Dermis blood vessel endothelial cell (primary cell): ENCODE measurements at regions not wholly inside any gene's neighbourhood (a gene's known extent, or its start where the extent isn't known, plus 50 kb on each side); places are given as distances from the start of the nearest gene placed in this dataset.
A peak's percentile ranks its signal among the peaks of the same experiment; 100 is the strongest.

ENCODE experiments used
- DNase-seq: peaks from one replicate; pipeline ENCODE4 v3.0.0; 2010

DNA sequence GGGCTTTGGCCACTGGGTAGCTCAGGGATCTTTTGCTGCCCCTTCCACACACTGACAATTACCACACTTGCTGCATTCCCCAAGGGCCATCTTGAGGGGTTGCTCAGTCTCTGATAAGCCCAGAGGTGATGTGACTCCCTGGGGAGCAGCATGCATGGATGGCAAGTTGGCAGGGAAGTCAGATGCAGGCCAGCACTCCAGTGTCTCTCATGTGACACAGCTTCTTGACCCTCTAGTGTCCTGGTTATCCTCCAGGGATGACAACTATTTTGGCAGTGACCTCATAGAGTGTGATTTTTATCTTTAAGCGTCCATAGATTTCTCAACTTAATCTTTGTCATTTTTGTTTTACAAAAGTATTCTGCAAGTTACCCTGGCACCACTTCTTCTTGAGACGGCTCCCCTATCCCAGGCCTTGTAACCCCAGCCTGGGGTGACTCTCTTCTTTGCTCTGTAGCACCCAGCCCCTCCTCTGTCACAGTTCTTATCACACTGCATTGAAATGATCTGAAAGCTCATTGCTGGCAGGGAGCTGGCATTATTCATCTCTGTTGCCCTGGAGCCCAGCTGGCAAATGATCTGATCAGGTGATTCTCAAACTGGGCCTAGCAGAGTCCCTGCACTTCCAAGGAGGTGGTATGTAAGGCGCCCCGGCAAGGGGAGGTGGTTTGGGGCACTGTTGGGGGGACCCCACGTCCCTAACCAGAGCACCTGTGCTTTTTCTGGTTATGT, 72.6 kb downstream of the TENT5C start:
- DNase-seq: no peak

DNA sequence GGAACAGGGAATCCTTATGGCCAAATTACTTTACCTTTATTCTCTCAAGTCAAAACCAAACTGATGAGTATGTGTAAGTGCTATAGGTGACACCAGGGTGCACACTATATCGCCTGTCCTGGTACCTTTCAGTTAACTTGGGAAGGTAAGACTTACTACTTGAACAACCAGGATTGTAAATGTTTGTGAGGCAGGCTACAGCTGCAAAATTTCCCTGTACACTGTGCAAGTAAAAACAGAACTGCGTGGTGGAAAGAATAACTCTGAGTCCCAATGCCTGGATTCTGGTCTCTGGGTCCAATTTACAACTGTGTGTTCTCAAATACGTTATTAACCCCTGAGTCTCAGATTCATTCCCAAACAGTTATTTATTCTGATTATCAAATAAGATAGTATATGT, 73.5 kb downstream of the TENT5C start:
- no peak for DNase-seq

GRCh38 chr1:117679868-117680267, 74.0 kb downstream of the TENT5C start:
- DNase-seq: no peak

DNA sequence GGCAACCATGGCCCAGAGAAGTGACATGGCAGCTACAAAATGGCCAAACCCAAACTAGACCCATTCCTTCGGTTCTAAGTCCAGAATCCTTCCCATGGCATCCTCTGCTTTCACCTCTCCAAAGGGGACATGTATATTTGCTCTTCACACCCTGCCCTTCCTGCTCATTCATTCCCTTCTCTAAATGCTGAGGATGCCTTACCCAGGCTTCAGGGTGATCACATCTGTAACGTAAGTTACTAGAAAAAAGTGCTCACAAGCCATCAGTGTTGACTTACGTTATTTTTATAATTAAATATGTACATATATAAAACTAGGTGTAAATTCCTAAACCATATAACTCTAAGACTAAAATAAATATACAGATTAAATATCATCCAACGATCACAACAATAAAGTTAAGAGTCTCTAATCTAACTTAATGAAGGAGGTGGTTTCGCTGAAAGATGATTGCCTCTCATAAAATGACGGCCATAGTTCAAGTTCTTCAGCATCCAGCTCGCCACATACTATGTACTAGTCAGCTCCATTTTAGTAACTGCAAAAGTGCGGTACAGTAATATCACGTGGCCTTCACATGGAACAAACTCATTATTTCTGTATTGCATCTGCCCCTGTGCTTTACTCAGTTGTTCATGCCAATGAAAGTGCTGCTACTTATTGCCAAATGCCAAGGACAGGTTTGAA, 74.6 kb downstream of the TENT5C start:
- DNase-seq: no peak

DNA sequence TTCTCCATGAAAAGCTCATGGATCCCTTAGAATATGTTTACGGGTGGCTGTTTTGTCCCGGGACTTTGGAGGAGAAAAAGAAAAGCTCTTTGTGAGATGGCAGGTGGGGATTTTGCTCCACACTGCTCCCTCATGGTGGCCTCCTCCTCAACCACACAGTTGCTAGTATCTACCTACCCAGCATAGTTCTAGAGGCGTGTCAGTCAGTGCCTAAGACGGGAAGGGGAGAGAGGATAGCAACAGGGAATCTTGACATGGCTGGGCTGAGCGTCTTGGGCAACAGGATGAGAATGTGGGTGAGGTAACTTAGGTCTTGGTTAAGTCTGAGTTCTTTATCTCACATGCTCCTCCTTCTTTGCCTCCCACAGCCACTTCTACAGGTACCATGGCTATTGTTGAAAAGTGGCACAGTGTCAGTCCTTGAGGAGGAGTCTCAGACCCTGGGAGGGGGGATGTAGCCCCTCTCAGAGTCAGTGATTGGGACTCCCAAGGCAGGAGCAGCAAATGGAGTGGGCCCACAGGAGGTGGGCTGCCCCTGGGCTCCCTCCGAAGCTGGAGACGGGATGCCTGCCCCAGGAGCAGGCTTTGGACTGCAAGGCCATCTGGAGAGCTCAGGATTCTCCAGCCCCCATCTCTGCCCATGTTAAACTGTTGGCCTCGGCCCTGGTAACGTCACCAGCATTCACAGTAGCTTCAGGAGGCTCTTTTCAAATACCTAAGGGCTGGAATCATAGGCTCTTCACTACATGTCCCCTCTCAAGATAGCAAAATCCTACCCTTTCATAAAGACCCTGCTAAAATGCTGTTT, 75.4 kb downstream of the TENT5C start:
- DNase-seq: no peak

DNA sequence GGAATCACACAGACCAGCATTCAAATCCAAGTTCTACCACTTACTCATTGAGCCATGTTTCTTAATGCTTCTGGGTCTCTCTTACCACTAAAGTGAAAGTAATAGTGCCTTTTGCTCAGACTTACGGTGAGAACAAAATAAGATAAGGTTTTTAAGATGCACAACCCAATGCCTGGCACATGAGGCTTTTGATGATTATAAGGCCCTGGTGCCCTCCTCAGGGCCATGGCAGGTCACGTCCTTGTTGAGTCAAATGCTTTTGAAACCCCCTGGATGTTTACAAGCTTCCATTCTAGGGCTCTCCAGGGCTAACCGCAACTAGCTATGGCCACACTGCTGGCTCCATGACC, 76.0 kb downstream of the TENT5C start:
- no peak for DNase-seq

DNA sequence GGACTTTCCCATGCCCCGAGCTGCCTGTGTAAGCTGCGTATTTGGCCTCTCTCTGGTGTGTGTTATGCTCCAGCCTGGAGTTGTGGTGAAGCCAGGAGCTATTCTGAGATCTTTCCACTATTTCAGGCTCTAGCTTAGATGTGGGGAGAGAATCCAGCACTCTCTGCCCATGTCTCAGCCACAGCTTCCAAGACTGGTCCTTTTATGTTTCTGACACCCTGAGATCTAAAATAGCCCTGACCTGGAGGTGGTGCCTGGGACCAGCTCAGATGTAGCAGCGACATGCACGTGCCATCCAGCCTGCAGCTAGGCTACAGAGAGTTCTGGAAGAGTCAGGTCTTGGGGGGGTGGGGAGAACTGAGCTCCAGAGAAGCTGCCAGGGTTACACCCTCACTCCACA, 76.5 kb downstream of the TENT5C start:
- no peak for DNase-seq

- no peak for DNase-seq
Observed at GRCh38 chr1:117683571-117684285, 77.9 kb downstream of the TENT5C start.

DNA sequence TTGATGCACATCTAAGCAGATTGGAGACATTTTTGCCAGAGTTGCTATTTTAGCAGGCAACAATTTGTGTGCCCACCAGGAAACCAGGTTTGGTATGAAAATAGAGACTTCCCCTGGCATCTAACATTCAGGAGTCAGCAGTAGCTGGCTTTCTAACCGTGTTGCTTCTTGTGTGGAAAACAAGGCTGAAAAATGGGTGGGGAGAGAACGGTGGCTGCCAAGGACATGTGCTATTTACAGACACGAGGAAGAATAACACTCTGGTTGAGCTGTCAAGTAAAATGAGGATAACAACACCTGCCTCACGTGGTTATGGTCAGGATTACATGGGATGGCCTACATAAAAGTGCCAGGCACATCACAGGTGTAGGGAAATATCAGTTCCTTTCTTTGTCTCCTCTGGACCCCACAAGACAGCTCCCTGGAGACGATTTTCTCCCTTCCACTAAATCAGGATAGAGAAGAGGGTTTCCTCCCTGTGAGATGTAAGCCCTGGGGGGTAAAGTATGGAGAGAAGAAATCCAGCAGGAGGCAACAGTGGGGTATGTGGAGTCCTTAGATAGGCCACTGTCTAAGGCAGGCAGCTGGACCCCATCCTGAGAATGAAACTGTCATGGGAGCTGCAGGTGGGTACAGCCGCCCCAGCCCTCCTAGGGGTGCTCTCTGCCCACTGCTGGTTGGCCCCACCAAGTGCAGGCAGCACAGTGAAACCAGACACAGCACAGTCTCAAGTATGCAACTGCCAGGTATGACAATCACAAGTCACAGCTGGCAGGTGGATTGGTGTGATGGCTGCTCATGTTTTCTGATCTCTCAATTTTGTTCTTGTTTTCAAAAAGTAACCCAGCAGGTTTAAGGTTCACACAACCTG, 80.3 kb downstream of the TENT5C start:
- DNase-seq: no peak

DNA sequence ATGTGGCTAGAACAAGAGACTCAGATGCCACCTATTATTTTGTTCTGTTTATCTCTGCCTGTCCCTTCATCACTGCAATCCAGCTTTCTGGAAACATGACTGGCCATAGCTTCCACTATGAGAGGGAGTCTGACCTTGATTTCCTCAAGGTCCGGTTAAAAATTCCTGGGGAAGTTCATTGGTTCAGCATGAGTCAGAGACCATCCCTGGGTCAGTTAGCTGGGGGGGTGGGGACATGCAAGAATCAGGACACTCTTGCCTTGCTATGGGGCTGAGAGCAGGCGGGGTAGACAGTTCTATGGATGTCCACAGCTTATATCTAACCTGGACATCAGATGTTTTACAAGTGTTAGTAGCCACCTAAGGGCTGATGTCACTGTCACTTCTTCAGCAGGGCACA, 81.1 kb downstream of the TENT5C start:
- peak; percentile 86 for DNase-seq

DNA sequence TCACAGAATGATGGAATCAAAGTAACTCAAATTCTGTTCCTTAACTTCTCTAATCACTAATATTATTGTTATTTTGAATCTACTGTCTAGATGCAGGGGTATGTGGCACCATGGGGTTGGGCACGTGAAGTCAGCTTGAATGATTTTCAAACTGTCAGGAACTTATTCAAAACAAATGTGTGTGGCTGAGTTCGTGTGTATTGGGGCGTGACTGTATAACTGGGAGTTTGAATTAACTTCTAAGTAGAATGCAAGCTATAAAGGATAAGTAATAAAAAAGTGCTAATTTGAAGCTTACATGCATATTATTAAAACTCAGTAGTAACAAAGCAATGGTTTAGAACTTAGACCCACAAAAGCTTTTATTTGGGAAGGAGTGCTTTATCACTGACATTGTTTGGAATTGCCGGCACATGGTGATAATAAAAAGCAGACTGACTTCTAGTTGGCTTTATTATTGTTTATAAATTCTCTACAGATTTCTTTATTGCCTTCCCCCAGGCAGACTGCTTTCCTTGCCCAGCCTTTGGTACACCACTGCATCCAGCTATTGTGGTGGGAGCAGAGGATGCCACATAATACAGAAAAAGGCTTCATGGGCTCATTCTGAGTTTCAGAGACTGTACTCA, 84.3 kb downstream of the TENT5C start:
- no peak for DNase-seq

- no peak for DNase-seq
Observed at GRCh38 chr1:117691942-117692341, 86.1 kb downstream of the TENT5C start.

DNA sequence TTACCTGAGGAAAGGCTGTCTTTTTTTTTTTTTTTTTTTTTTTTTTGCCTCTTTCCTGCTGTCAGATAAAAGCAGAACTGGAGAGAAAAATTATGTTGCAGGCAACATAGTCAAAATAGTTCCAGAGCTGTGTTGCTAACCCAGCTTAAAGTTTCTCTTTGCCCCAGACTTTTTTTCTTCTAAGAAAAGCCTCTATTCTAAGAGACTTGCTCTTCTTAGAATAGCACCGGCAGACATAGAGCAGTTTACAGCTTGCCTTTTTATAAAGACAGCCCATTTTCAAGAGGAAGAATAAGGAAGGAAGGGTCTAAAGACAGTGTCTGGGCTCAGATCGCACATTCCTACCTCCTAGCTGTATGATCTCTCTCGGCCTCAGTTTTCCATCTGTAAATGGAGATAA, 88.7 kb downstream of the TENT5C start:
- DNase-seq: no peak

GRCh38 chr1:117695796-117696490, 90.1 kb downstream of the TENT5C start:
- DNase-seq: peak; percentile 87

GRCh38 chr1:117696561-117696960, 90.7 kb downstream of the TENT5C start:
- DNase-seq: no peak

DNA sequence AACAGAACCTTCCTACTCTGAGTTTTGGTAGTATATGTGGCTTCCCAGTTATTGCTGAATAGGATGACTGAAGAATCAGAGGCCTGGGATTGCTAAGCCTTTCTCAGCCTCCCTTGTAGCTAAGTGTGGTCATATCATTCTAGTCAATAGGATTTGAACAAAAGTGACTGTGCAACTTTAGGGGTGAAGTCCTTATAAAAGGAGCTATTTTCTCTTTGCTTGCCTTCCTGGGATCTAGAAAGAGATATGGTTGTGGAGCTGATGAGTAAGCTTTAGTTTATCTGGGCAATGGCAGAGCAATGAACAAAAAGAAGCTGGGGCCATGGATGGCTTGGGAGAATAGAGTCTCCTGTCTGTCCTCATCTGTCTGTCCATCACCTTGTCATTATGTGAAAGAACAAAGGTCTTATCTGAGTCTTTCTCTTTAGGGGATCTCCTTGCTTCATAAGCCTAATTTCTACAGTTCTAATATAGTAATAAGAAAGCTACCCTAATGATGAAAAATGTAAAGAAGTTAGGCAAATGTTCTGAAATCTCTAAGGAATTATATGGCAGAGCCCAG, 91.5 kb downstream of the TENT5C start:
- no peak for DNase-seq

DNA sequence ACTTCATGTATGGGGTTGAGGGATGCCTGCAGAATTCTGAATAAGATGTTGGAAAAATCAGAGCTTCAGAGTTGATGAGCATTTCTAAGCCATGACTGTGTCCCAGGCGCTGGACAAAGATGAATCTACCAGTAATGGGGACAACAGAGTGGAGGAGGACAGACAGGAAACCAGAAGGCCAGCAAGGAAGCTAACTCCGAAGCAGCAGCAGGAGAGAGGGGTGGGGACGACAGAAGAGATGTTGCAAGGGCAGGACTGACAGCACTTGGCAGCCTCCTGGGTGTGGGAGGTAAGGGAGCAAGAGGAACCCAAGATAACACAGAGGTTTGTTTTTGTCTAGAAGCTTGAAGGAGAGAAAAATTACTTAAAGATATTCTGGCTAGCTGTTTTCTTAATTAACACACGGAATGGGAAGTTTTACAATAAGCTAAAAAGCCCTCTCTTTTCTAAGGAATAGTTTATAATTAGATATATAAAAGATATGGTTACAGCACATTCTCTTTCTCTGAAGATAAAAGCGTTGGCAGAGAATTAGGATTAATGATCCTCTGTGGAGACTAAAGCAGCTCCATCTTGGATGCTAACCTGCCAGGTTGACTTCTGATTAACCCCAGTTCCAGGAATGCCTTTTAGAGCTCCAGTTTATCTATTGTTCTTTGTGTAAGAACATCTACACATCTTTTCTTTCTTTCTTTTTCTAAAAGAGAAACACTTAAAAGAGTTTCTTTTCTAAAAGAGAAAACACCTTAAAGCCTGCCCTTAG, 92.7 kb downstream of the TENT5C start:
- no peak for DNase-seq

DNA sequence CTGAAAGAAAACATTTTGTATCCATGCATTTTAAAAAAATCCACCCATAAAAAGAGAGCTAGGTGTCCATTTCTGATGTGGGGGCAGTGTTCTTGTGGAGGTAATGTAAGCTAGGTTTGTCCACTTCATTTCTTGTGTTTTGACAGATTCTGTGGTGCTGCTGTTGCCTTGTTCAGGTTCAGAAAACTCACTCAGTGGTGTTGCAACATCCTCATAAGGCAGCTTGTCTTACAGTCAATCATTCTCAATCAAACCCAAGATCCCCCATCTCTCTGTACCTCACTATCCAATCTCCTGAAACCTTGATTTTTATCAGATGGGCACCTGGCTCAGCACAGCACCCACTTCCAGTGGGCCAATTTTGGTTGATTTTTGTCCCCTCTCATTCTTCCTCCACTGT, 94.1 kb downstream of the TENT5C start:
- DNase-seq: no peak

- no peak for DNase-seq
Observed at GRCh38 chr1:117702654-117703053, 96.8 kb downstream of the TENT5C start.

GRCh38 chr1:117707371-117707770, 101.5 kb downstream of the TENT5C start:
- no peak for DNase-seq
